ENCODE measurements at regions not wholly inside any gene's neighbourhood (a gene's known extent, or its start where the extent isn't known, plus 50 kb on each side); places are given as distances from the start of the nearest gene placed in this dataset.

GRCh38 chr1:195897076-195897475, 711.2 kb downstream of the KCNT2 start (continued):
- TF ChIP-seq, protein P1, sequence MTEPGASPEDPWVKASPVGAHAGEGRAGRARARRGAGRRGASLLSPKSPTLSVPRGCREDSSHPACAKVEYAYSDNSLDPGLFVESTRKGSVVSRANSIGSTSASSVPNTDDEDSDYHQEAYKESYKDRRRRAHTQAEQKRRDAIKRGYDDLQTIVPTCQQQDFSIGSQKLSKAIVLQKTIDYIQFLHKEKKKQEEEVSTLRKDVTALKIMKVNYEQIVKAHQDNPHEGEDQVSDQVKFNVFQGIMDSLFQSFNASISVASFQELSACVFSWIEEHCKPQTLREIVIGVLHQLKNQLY (CRISPR knock-in tag; conservative IDR thresholded peaks at IDR 0.05): no peak
- TF ChIP-seq FOXK1 (CRISPR knock-in tag; IDR thresholded peaks at IDR 0.05; ENCODE audit: borderline replicate concordance) (no peak), KLF6 (CRISPR knock-in tag; IDR thresholded peaks at IDR 0.05; ENCODE audit: borderline replicate concordance) (no peak), ELF2 (CRISPR knock-in tag; IDR thresholded peaks at IDR 0.05) (no peak), NR1H2 (CRISPR knock-in tag; IDR thresholded peaks at IDR 0.05) (no peak), PHB2 (IDR thresholded peaks at IDR 0.05; ENCODE audit: low read depth) (no peak), ZNF785 (CRISPR knock-in tag; IDR thresholded peaks at IDR 0.05) (no peak), RFX7 (CRISPR knock-in tag; IDR thresholded peaks at IDR 0.05) (no peak), ZFPM2 (CRISPR knock-in tag; IDR thresholded peaks at IDR 0.05) (no peak), MED1 (CRISPR knock-in tag; IDR thresholded peaks at IDR 0.05; ENCODE audit: borderline replicate concordance) (no peak)
- TF ChIP-seq, protein P2, sequence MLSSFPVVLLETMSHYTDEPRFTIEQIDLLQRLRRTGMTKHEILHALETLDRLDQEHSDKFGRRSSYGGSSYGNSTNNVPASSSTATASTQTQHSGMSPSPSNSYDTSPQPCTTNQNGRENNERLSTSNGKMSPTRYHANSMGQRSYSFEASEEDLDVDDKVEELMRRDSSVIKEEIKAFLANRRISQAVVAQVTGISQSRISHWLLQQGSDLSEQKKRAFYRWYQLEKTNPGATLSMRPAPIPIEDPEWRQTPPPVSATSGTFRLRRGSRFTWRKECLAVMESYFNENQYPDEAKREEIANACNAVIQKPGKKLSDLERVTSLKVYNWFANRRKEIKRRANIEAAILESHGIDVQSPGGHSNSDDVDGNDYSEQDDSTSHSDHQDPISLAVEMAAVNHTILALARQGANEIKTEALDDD (IDR thresholded peaks at IDR 0.05): no peak

- Histone ChIP-seq H3K27me3 (ENCODE audit: control insufficient read depth in 2 of 2, insufficient read depth in 2 of 2, low read length in 2 of 2) (no peaks in the 10 kb centered on the region), H3K9me1 (ENCODE audit: control insufficient read depth, insufficient read depth, low read length) (no peaks in the 10 kb centered on the region), H3K9ac (ENCODE audit: insufficient read depth in 1 of 2, low read depth in 2 of 2, low read length in 2 of 2) (no peak overlapping the region), H3K4me1 (replicated peaks in 1 of 2; ENCODE audit: control insufficient read depth in 2 of 2, insufficient read depth in 2 of 2, low read length in 2 of 2) (peaks cover 0 to 6% of the 10 kb centered on the region in 2 experiments; a peak in 2 of 5 replicates), H3K27ac (ENCODE audit: extremely low read depth, low read depth, low read length) (no peak overlapping the region), H3K4me3 (no peak overlapping the region), H4K20me1 (replicated peaks; ENCODE audit: control insufficient read depth, insufficient read depth, low read length) (no peaks in the 10 kb centered on the region), H3K9me3 (replicated peaks; ENCODE audit: control insufficient read depth, insufficient read depth, low read depth, low read length) (no peaks in the 10 kb centered on the region; the same call in 1 of the 2 replicates), H3K36me3 (ENCODE audit: control insufficient read depth, insufficient read depth, low read length) (no peaks in the 10 kb centered on the region), H3K79me2 (ENCODE audit: control insufficient read depth, insufficient read depth, low read length) (no peaks in the 10 kb centered on the region), H3K4me2 (ENCODE audit: insufficient read depth, low read length) (no peak overlapping the region), H2AFZ (ENCODE audit: low read depth, low read length) (peak overlapping the region; percentile 48)
- BruUV-seq (replicated peaks): no TSS peak
- ATAC-seq (no peak; the same call in 2 of the 3 replicates), DNase-seq (ENCODE audit: extremely low read depth in 1 of 4, low spot score in 3 of 4) (no peak), FAIRE-seq (no peak)
- in situ Hi-C loops (cut with MboI) (loop anchor here (25.0 kb wide), 1 partner anchor 768 kb away; the partner anchor contains the start of gene CFH), intact Hi-C loops (cut with micrococcal nuclease) (no loop called here)
- POLR2A ChIA-PET: interaction anchor here (1.1 kb wide), 1 partner anchor 8 kb away, joined by 4 read pairs; no protein-coding TSS in a partner anchor
- 0% methylated on average over 1 of the region's 1 CpG for WGBS (ENCODE audit: insufficient coverage, low coverage, missing lambda C conversion rate)
- CTCF ChIA-PET (ENCODE audit: low intra/inter-chr PET ratio): no interaction called here
- TF ChIP-seq CTBP1 (IDR thresholded peaks at IDR 0.05; ENCODE audit: borderline replicate concordance): no peak
- no peak for TF ChIP-seq KDM2B (CRISPR knock-in tag; IDR thresholded peaks at IDR 0.05)
- TF ChIP-seq, protein P3, sequence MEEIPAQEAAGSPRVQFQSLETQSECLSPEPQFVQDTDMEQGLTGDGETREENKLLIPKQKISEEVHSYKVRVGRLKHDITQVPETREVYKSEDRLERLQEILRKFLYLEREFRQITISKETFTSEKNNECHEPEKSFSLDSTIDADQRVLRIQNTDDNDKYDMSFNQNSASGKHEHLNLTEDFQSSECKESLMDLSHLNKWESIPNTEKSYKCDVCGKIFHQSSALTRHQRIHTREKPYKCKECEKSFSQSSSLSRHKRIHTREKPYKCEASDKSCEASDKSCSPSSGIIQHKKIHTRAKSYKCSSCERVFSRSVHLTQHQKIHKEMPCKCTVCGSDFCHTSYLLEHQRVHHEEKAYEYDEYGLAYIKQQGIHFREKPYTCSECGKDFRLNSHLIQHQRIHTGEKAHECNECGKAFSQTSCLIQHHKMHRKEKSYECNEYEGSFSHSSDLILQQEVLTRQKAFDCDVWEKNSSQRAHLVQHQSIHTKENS (CRISPR knock-in tag; IDR thresholded peaks at IDR 0.05): no peak
- TF ChIP-seq, protein P4, sequence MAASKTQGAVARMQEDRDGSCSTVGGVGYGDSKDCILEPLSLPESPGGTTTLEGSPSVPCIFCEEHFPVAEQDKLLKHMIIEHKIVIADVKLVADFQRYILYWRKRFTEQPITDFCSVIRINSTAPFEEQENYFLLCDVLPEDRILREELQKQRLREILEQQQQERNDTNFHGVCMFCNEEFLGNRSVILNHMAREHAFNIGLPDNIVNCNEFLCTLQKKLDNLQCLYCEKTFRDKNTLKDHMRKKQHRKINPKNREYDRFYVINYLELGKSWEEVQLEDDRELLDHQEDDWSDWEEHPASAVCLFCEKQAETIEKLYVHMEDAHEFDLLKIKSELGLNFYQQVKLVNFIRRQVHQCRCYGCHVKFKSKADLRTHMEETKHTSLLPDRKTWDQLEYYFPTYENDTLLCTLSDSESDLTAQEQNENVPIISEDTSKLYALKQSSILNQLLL (CRISPR knock-in tag; IDR thresholded peaks at IDR 0.05; ENCODE audit: borderline replicate concordance): no peak
- TF ChIP-seq SP2 (IDR thresholded peaks at IDR 0.05; ENCODE audit: extremely low read depth, low read depth, low read length, poor library complexity, severe bottlenecking): no peak
- TF ChIP-seq ZNF253 (CRISPR knock-in tag; conservative IDR thresholded peaks at IDR 0.05): no peak
- TF ChIP-seq ZNF23 (CRISPR knock-in tag; IDR thresholded peaks at IDR 0.05): no peak
- no peak for TF ChIP-seq PCBP2 (IDR thresholded peaks at IDR 0.05; ENCODE audit: low read depth, low read length, poor library complexity, severe bottlenecking)
- TF ChIP-seq HNRNPUL1 (IDR thresholded peaks at IDR 0.05; ENCODE audit: low read length): no peak
These were observed 713.8 kb downstream of the KCNT2 start for GRCh38 chr1:195894411-195894810.

All from K562 (cell line).